Heart right ventricle (tissue), 16 donors: ENCODE measurements at regions not wholly inside any gene's neighbourhood (a gene's known extent, or its start where the extent isn't known, plus 50 kb on each side); places are given as distances from the start of the nearest gene placed in this dataset.

Experiments used
- ATAC-seq, 8 donors: fragments of 200-7000 bp; cut with Tn5 transposase; one replicate each; pipeline ENCODE4 v1.9.1; 2020; ENCODE audit warnings: mild to moderate bottlenecking in 8 of 8, moderate library complexity in 8 of 8, moderate number of reproducible peaks in 1 of 8
- DNase-seq, 2 donors: peaks; one replicate each; pipeline ENCODE4 v3.0.0-alpha.2; 2020
- H3K27ac ChIP-seq, 10 donors: fragments of 200-600 bp; sonication (generic) in 2 of 10; one replicate each; pipeline versions ENCODE4 v1.5.0 to v1.8.0; 2020 to 2022; ENCODE audit warnings: mild to moderate bottlenecking in 3 of 10
- H3K27me3 ChIP-seq, 7 donors: fragments of 200-600 bp; one replicate each; pipeline ENCODE4 v1.8.0; 2021 to 2022; ENCODE audit warnings: mild to moderate bottlenecking in 2 of 7
- H3K36me3 ChIP-seq, 9 donors: fragments of 200-600 bp; sonication (generic) in 1 of 9; one replicate each; pipeline versions ENCODE4 v1.5.0 to v1.8.0; 2020 to 2022; ENCODE audit warnings: mild to moderate bottlenecking in 2 of 9
- H3K4me1 ChIP-seq, 9 donors: fragments of 200-600 bp; sonication (generic) in 1 of 9; one replicate each; pipeline versions ENCODE4 v1.5.0 to v1.8.0; 2020 to 2022; ENCODE audit warnings: mild to moderate bottlenecking in 4 of 9
- H3K4me3 ChIP-seq, 10 donors: fragments of 200-600 bp; sonication (generic) in 2 of 10; one replicate each; pipeline versions ENCODE4 v1.5.0 to v1.8.0; 2020 to 2022; ENCODE audit warnings: mild to moderate bottlenecking in 7 of 10, moderate library complexity in 2 of 10
- H3K9me3 ChIP-seq, 11 donors: fragments of 200-600 bp in 10 of 11; sonication (generic) in 2 of 11; one replicate each; pipeline versions ENCODE4 v1.5.0 to v1.8.0; 2013 to 2022; ENCODE audit warnings: mild to moderate bottlenecking in 2 of 11, control low read depth in 1 of 11, moderate library complexity in 1 of 11
- WGBS, 2 donors: extraction: QIAGEN DNeasy Blood & Tissue Kit; methylation state at CpG; one replicate each; pipeline ENCODE4 v1.1.7; 2013; ENCODE audit warnings: inconsistent platforms in 1 of 2; 5-methylcytosine and 5-hydroxymethylcytosine counted together
- intact Hi-C, 10 donors: fragments of 100-400 bp; cut with DNase I; formaldehyde crosslinking; loops; one replicate each; pipeline versions ENCODE4 v1.11.1 to v1.14.2; 2022
- TF ChIP-seq, protein P1 (sequence below), 9 donors: fragments of 200-600 bp; sonication (generic) in 2 of 9; IDR thresholded peaks; one replicate each; pipeline versions ENCODE4 v1.5.0 to v1.8.0; 2021 to 2022; ENCODE audit warnings: antibody characterized with exemption in 9 of 9, mild to moderate bottlenecking in 5 of 9, moderate library complexity in 1 of 9
- donor health status: Arrhythmogenic right ventricular cardiomyopathy.
- donor health status: ischemic (EF 13 %, LVEDD 7.1; RV severe dilation, severe dysfunction).
- donor health status: healthy with polysubstance abuse.
- donor health status: DM: no; HTN: yes; CAD: no.
- donor health status: DM: no; HTN: no; CAD: no.
- donor health status: ischemic (EF 25% LVEDD 6.9; RV normal size, moderate dysfunction).
- donor health status: ischemic (EF 25% LVEDD 5.7; RV mildly dilated, moderate dysfunction).
- donor health status: healthy.
- donor health status: DM: yes; HTN: yes; CAD: no.
- donor health status: Ischemic cardiomyopathy.
- donor health status: ischemic (EF 35%, LVEDD 5.7; RV mildly dilated, moderate dysfunction).
- donor health status: nonischemic (EF 11% LVEDD 7.7; RV severe dilation, severe dysfunction).
- donor health status: DM: yes; HTN: yes; CAD: no.
- donor health status: PGD.
- donor health status: ischemic (EF 29% LVEDD 5.4; RV normal size, mild dysfunction).
- donor health status: nonischemic (EF 23%, LVEDD 6.1; RV moderate dilation, normal function).

DNA sequence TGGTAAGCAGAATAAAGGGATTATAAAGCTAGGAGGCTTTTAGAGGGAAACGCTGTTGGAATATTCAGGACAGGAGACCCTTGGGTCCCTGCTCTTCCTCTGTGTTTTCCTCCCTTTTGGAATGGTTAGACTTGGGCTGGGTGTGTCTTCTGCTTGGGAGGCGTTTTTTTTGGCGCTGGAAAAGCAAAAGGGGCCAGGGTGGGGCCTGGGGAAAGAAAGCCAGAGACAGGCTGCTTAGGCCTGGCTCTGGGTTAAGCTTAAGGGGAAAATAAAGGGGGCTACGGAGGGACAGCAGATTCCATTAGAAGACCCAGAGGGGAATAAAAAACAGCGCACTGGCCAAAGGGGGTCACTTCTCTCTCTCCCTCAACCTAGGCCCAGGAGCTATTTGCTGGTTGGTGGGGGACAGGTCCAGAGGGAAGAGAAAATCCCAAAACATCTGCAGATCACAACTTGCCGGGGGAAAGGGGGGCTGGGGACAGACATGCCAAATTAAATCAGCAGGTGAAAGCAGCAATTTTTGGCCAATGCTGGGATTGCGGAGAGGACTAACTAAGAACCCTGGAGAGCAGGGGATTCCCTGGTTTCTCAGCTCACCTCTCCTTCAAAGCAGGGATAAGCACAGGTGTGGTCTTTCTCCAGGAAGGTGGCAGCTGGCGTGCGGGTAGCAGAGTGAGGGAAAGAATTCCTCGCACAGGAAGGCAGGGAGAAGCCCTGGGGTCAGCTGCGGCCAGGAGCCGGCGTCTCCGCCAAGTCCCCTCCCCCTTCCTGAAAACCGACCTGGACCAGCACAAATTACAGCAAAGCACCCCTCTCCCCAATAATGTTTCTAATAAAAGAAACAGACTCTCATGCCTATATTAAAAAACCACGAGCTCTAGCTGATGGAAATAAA, 82.2 kb upstream of the AK4 start:
- DNase-seq (peak; percentile 47 to 53), ATAC-seq (peak in 5 of 8 donors; percentile 13 to 40 (median 31))
- H3K27me3 ChIP-seq = no peaks in the 10 kb centered on the region
- WGBS, 2 donors = 8 to 10% methylated on average over 16 of the region's 16 CpGs
- peaks cover 7 to 60% (median 58%) of the 10 kb centered on the region in 9 donors for H3K4me1 ChIP-seq
- peak overlapping the region; percentile 97 to 100 (median 99) for H3K27ac ChIP-seq
- TF ChIP-seq, protein P1, sequence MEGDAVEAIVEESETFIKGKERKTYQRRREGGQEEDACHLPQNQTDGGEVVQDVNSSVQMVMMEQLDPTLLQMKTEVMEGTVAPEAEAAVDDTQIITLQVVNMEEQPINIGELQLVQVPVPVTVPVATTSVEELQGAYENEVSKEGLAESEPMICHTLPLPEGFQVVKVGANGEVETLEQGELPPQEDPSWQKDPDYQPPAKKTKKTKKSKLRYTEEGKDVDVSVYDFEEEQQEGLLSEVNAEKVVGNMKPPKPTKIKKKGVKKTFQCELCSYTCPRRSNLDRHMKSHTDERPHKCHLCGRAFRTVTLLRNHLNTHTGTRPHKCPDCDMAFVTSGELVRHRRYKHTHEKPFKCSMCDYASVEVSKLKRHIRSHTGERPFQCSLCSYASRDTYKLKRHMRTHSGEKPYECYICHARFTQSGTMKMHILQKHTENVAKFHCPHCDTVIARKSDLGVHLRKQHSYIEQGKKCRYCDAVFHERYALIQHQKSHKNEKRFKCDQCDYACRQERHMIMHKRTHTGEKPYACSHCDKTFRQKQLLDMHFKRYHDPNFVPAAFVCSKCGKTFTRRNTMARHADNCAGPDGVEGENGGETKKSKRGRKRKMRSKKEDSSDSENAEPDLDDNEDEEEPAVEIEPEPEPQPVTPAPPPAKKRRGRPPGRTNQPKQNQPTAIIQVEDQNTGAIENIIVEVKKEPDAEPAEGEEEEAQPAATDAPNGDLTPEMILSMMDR (IDR thresholded peaks at IDR 0.05) = no peak
- H3K4me3 ChIP-seq = peak overlapping the region; percentile 57 to 99 (median 87)
- peaks cover 0 to 10% (median 0%) of the 10 kb centered on the region in 9 donors for H3K36me3 ChIP-seq
- intact Hi-C loops = loop anchor here in 8 of 10 donors (2.0 to 10.0 kb wide), 17 partner anchors 63 to 619 kb away; partner anchors contain the start of genes LEPR (in 6 of the 8), LEPROT (in 6 of the 8), JAK1 (in 4 of the 8) and AK4 (in 3 of the 8)
- no peaks in the 10 kb centered on the region for H3K9me3 ChIP-seq

DNA sequence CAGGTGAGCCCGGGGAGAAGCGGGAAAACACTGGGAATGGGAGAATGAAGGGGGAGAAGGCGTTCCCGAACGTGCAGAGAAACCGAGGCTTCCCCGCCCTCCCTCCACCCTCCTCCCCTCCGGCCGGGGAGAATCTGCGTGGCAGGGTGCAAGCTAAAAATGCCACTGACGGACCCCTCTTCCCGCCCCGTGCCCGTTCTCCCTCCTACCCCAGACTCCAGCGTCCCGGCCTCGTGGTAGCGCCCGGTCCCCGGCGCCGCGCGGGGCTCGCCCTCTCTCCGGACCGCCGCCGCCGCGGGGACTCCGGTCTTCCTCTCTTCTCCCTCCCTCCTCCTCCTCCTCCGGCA, 81.6 kb upstream of the AK4 start:
- intact Hi-C loops = loop anchor here in 8 of 10 donors (2.0 to 10.0 kb wide), 17 partner anchors 64 to 618 kb away; partner anchors contain the start of genes LEPR (in 6 of the 8), LEPROT (in 6 of the 8), JAK1 (in 4 of the 8) and AK4 (in 3 of the 8)
- WGBS, 2 donors = 0% methylated on average over 19 to 33 of the region's 33 CpGs
- H3K27me3 ChIP-seq = no peaks in the 10 kb centered on the region
- peaks cover 7 to 56% (median 52%) of the 10 kb centered on the region in 9 donors for H3K4me1 ChIP-seq
- H3K27ac ChIP-seq = peak overlapping the region; percentile 97 to 100 (median 99)
- no peak for ATAC-seq
- no peaks in the 10 kb centered on the region for H3K9me3 ChIP-seq
- TF ChIP-seq, protein P1 (IDR thresholded peaks at IDR 0.05) = no peak
- no peak for DNase-seq
- H3K36me3 ChIP-seq = peaks cover 0 to 10% (median 0%) of the 10 kb centered on the region in 9 donors
- peak overlapping the region; percentile 57 to 99 (median 87) for H3K4me3 ChIP-seq

DNA sequence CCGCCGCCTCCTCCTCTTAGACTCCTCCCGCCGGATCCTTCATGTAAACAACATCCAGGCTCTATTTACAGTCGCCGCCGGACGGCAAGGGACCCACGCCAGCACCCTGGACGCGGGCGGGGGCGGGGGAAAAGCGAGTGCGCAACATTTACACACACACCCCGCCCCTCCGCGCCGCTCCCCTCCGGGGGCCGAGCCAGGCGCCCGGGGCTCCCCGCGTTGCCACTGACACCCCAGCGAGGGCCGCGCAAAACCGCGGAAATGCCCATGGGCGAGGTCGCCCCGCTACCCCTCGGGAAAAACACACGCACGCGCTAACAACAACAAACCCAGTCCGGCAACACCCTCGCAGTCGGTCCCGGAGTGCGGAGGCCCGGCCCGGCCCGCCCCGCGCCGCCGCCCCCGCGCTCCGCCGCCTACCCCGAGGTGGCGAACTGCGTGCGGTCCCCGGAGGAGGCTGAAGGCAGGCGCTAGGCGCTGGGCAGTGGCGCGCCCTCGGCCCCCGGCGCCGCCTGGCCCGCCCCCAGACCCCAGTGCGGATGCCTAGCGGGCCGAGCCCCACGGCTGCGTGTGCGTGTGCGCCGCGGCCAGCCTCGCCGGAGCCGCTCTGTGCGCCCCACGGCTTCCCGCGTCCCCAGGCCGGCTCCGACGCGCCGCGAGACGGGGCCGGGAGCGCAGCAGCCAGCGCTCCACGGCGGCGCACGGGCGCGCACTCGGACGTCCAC, 81.1 kb upstream of the AK4 start:
- 0% methylated on average over 81 to 101 of the region's 101 CpGs for WGBS, 2 donors
- intact Hi-C loops = loop anchor here in 8 of 10 donors (2.0 to 10.0 kb wide), 17 partner anchors 65 to 618 kb away; partner anchors contain the start of genes LEPR (in 6 of the 8), LEPROT (in 6 of the 8), JAK1 (in 4 of the 8) and AK4 (in 3 of the 8)
- TF ChIP-seq, protein P1 (IDR thresholded peaks at IDR 0.05) = no peak
- Histone ChIP-seq H3K9me3 (no peaks in the 10 kb centered on the region), H3K36me3 (peaks cover 0 to 10% (median 0%) of the 10 kb centered on the region in 9 donors), H3K27ac (peak overlapping the region; percentile 97 to 100 (median 99)), H3K4me3 (peak overlapping the region; percentile 57 to 99 (median 87)), H3K27me3 (no peaks in the 10 kb centered on the region), H3K4me1 (peaks cover 7 to 50% (median 47%) of the 10 kb centered on the region in 9 donors)
- peak; percentile 93 to 95 for DNase-seq
- ATAC-seq = peak; percentile 86 to 92 (median 88)
